Chondrocyte (in vitro differentiated cells): ENCODE measurements at regions not wholly inside any gene's neighbourhood (a gene's known extent, or its start where the extent isn't known, plus 50 kb on each side); places are given as distances from the start of the nearest gene placed in this dataset.

Source experiments
- DNase-seq: peaks from one replicate; pipeline ENCODE4 v3.0.0; 2021; ENCODE audit warnings: mixed read lengths, low spot score
- H3K27ac Mint-ChIP-seq: one replicate; pipeline ENCODE4 v1.8.0; 2021; ENCODE audit warnings: mild to moderate bottlenecking, moderate library complexity, mixed read lengths; ENCODE audit not compliant: unreplicated experiment
- H3K27me3 Mint-ChIP-seq: 2 replicates; pipeline ENCODE4 v1.8.0; 2021; ENCODE audit warnings: low read depth, mixed read lengths
- H3K36me3 Mint-ChIP-seq: 2 replicates; pipeline ENCODE4 v1.8.0; 2021; ENCODE audit warnings: low read depth, mixed read lengths
- H3K4me1 Mint-ChIP-seq: 2 replicates; pipeline ENCODE4 v1.8.0; 2021; ENCODE audit warnings: low read depth, mild to moderate bottlenecking, mixed read lengths
- H3K4me3 Mint-ChIP-seq: one replicate; pipeline ENCODE4 v1.8.0; 2021; ENCODE audit warnings: mild to moderate bottlenecking, moderate library complexity, mixed read lengths; ENCODE audit not compliant: unreplicated experiment
- H3K9me3 Mint-ChIP-seq: 2 replicates; pipeline ENCODE4 v1.8.0; 2021; ENCODE audit warnings: low read depth, mixed read lengths
- TF ChIP-seq, protein P1 (sequence below): fragments of 200-600 bp; sonication (generic); IDR thresholded peaks from 2 replicates; pipeline ENCODE4 v1.5.0; 2021; ENCODE audit warnings: antibody characterized with exemption, mild to moderate bottlenecking, moderate library complexity

- DNase-seq: no peak
- H3K36me3 Mint-ChIP-seq: no peaks in the 10 kb centered on the region
- H3K4me3 Mint-ChIP-seq: no peak overlapping the region
- no peaks in the 10 kb centered on the region for H3K27me3 Mint-ChIP-seq
- H3K4me1 Mint-ChIP-seq: no peaks in the 10 kb centered on the region
- H3K9me3 Mint-ChIP-seq: no peaks in the 10 kb centered on the region
- TF ChIP-seq, protein P1, sequence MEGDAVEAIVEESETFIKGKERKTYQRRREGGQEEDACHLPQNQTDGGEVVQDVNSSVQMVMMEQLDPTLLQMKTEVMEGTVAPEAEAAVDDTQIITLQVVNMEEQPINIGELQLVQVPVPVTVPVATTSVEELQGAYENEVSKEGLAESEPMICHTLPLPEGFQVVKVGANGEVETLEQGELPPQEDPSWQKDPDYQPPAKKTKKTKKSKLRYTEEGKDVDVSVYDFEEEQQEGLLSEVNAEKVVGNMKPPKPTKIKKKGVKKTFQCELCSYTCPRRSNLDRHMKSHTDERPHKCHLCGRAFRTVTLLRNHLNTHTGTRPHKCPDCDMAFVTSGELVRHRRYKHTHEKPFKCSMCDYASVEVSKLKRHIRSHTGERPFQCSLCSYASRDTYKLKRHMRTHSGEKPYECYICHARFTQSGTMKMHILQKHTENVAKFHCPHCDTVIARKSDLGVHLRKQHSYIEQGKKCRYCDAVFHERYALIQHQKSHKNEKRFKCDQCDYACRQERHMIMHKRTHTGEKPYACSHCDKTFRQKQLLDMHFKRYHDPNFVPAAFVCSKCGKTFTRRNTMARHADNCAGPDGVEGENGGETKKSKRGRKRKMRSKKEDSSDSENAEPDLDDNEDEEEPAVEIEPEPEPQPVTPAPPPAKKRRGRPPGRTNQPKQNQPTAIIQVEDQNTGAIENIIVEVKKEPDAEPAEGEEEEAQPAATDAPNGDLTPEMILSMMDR: no peak
- no peak overlapping the region for H3K27ac Mint-ChIP-seq
These were observed 898.2 kb downstream of the CCSER2 start for GRCh38 chr10:85226596-85226995.

- Mint-ChIP-seq H3K27ac (no peak overlapping the region), H3K4me3 (no peak overlapping the region), H3K36me3 (no peaks in the 10 kb centered on the region), H3K27me3 (no peaks in the 10 kb centered on the region), H3K9me3 (no peaks in the 10 kb centered on the region), H3K4me1 (no peaks in the 10 kb centered on the region)
- TF ChIP-seq, protein P1: no peak
- no peak for DNase-seq
These were observed 900.3 kb downstream of the CCSER2 start for GRCh38 chr10:85228726-85229125.

- no peak for DNase-seq
- Mint-ChIP-seq H3K4me1 (peaks cover 14% of the 10 kb centered on the region), H3K9me3 (no peaks in the 10 kb centered on the region), H3K27ac (no peak overlapping the region), H3K27me3 (no peaks in the 10 kb centered on the region), H3K4me3 (no peak overlapping the region), H3K36me3 (no peaks in the 10 kb centered on the region)
- TF ChIP-seq, protein P1: no peak
These were observed 903.3 kb downstream of the CCSER2 start for GRCh38 chr10:85231534-85232270.

- H3K9me3 Mint-ChIP-seq: no peaks in the 10 kb centered on the region
These were observed 906.9 kb downstream of the CCSER2 start for GRCh38 chr10:85235258-85235657.

GRCh38 chr10:85238676-85239075 lies 910.3 kb downstream of the CCSER2 start:
- H3K4me3 Mint-ChIP-seq: no peak overlapping the region
- no peaks in the 10 kb centered on the region for H3K9me3 Mint-ChIP-seq
- no peak overlapping the region for H3K27ac Mint-ChIP-seq
- peaks cover 14% of the 10 kb centered on the region for H3K4me1 Mint-ChIP-seq
- TF ChIP-seq, protein P1: no peak
- H3K36me3 Mint-ChIP-seq: no peaks in the 10 kb centered on the region
- no peak for DNase-seq
- H3K27me3 Mint-ChIP-seq: no peaks in the 10 kb centered on the region

More at GRCh38 chr10:85235258-85235657, 906.9 kb downstream of the CCSER2 start:
- TF ChIP-seq, protein P1: no peak
- Mint-ChIP-seq H3K27me3 (no peaks in the 10 kb centered on the region), H3K36me3 (no peaks in the 10 kb centered on the region), H3K4me1 (peaks cover 14% of the 10 kb centered on the region), H3K27ac (no peak overlapping the region), H3K4me3 (no peak overlapping the region)
- DNase-seq: no peak
